Calu3 (cell line): ENCODE measurements at regions not wholly inside any gene's neighbourhood (a gene's known extent, or its start where the extent isn't known, plus 50 kb on each side); places are given as distances from the start of the nearest gene placed in this dataset.

Experiments used
- BruUV-seq: library from RNA; stranded (reverse); fragments of 400-500 nt; replicated peaks from 2 replicates; lab custom pipeline; 2021; lab: Mats Ljungman, UMichigan
- CTCF ChIA-PET: fragments of 300-600 bp; sonication (Branson Sonifier 250); formaldehyde crosslinking; loops from one replicate; lab custom pipeline; 2022; ENCODE audit warnings: antibody characterized with exemption; lab: Charles Lee
- DNase-seq: peaks from one replicate; pipeline ENCODE4 v3.0.0; 2022
- H3K27ac Mint-ChIP-seq: one replicate; pipeline ENCODE4 v1.8.0; 2022; ENCODE audit warnings: mixed read lengths; ENCODE audit not compliant: unreplicated experiment
- H3K27me3 Mint-ChIP-seq: one replicate; pipeline ENCODE4 v1.8.0; 2022; ENCODE audit warnings: mixed read lengths; ENCODE audit not compliant: unreplicated experiment
- H3K36me3 Mint-ChIP-seq: one replicate; pipeline ENCODE4 v1.8.0; 2022; ENCODE audit warnings: mild to moderate bottlenecking, moderate library complexity, mixed read lengths; ENCODE audit not compliant: insufficient read depth, unreplicated experiment
- H3K4me1 Mint-ChIP-seq: one replicate; pipeline ENCODE4 v1.8.0; 2022; ENCODE audit warnings: mild to moderate bottlenecking, low read depth, mixed read lengths; ENCODE audit not compliant: unreplicated experiment
- H3K4me3 Mint-ChIP-seq: one replicate; pipeline ENCODE4 v1.8.0; 2022; ENCODE audit warnings: mild to moderate bottlenecking, low read depth, moderate library complexity, mixed read lengths; ENCODE audit not compliant: unreplicated experiment
- H3K9me3 Mint-ChIP-seq: one replicate; pipeline ENCODE4 v1.8.0; 2022; ENCODE audit warnings: low read depth, mixed read lengths; ENCODE audit not compliant: unreplicated experiment
- intact Hi-C: fragments of 100-400 bp; cut with micrococcal nuclease; formaldehyde crosslinking; loops from one replicate; pipeline ENCODE4 v1.10.0; 2022; ENCODE audit not compliant: unreplicated experiment
- TF ChIP-seq, protein P1 (sequence below): fragments of 200-600 bp; IDR thresholded peaks from one replicate; pipeline ENCODE4 v1.8.0; 2022; ENCODE audit warnings: antibody characterized with exemption; ENCODE audit not compliant: unreplicated experiment

DNA sequence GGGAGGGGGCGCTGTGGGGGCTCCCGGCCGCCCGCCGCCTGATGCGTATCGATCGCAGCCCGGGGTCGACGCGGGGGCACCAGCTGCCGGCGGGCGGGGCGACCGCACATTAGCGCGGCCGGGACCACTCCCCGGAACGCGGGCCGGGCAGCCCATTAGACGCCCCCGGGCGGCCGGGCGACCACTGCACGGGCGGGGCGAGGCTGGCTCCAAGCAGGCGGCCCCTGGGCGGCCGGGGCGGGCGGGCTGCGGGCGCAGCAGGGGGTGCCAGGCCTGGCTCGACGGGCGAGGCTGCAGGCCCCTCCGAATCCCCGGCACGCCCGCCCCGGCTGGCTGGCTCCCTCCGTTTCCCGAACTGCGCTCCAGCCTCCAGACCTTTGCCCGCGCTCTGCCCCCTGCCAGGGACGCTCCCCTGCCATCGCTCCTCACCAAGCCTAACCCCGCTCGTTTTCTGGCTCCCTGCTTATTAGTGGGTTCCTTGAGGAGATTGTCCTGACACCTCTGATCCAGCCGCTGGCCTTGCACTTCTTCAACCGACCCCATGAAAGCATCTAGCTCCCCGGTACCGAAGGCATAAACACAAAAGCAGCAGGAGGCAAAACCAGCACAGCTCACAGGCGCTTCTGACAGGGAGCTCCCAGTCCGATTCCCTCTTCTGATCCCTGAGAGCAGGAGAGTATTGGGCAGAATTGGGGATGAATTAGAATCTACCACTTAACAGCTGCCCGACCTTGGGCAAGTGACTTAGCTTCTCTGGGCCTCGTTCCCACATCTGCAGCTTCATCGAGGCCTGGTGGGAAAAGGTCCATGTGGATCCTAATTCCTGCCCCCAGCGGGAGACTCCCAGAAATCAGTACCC, 92.6 kb upstream of the CASZ1 start:
- TF ChIP-seq, protein P1, sequence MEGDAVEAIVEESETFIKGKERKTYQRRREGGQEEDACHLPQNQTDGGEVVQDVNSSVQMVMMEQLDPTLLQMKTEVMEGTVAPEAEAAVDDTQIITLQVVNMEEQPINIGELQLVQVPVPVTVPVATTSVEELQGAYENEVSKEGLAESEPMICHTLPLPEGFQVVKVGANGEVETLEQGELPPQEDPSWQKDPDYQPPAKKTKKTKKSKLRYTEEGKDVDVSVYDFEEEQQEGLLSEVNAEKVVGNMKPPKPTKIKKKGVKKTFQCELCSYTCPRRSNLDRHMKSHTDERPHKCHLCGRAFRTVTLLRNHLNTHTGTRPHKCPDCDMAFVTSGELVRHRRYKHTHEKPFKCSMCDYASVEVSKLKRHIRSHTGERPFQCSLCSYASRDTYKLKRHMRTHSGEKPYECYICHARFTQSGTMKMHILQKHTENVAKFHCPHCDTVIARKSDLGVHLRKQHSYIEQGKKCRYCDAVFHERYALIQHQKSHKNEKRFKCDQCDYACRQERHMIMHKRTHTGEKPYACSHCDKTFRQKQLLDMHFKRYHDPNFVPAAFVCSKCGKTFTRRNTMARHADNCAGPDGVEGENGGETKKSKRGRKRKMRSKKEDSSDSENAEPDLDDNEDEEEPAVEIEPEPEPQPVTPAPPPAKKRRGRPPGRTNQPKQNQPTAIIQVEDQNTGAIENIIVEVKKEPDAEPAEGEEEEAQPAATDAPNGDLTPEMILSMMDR, result no peak
- no TSS peak for BruUV-seq
- intact Hi-C loops, result no loop called here
- Mint-ChIP-seq H3K36me3 (peaks cover 5% of the 10 kb centered on the region), H3K9me3 (no peaks in the 10 kb centered on the region), H3K4me3 (peak overlapping the region; percentile 65), H3K27ac (no peak overlapping the region), H3K4me1 (peaks cover 27% of the 10 kb centered on the region), H3K27me3 (peaks cover 22% of the 10 kb centered on the region)
- CTCF ChIA-PET, result no interaction called here
- DNase-seq, result no peak

DNA sequence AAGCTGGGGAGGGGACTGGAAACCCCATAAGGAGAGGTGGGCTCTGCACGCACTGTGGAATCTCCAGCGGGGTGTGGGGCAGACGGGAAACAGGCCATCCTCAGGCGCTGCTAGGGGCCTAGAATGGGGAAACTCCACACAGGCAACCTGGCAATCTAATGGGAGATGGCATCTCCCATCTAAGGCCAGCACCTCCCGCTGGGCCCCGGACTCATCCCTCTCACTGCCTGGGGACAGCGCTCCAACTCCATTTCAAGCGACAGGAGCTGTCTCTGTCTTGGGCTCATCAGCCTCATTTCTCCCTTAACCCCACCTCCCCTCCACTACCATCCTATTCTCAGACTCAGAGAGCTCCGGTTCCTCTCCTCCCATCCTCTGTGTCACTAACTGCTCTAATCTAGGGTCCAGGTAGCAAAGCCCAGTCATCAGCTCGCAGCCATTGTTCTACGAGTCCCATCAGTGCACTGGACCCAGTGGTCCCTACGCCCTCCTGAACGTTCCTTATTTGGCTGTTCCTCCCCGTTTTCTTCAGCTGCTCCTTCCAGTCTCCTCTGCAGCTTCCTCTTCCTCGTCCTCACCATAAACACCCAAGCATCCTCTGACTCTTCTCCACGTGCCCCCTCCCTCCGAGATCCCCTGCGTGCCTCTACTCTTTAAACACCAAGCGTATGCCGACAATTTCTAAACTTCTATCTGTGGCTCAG, 93.4 kb upstream of the CASZ1 start:
- H3K4me3 Mint-ChIP-seq, result peak overlapping the region; percentile 65
- H3K27ac Mint-ChIP-seq, result no peak overlapping the region
- BruUV-seq, result no TSS peak
- H3K36me3 Mint-ChIP-seq, result peaks cover 5% of the 10 kb centered on the region
- peaks cover 27% of the 10 kb centered on the region for H3K4me1 Mint-ChIP-seq
- CTCF ChIA-PET, result interaction anchor here (0.6 kb wide), 1 partner anchor 540 kb away, joined by 3 read pairs; no protein-coding TSS in a partner anchor
- peaks cover 22% of the 10 kb centered on the region for H3K27me3 Mint-ChIP-seq
- H3K9me3 Mint-ChIP-seq, result no peaks in the 10 kb centered on the region
- intact Hi-C loops, result no loop called here
- TF ChIP-seq, protein P1, result no peak
- DNase-seq, result no peak

DNA sequence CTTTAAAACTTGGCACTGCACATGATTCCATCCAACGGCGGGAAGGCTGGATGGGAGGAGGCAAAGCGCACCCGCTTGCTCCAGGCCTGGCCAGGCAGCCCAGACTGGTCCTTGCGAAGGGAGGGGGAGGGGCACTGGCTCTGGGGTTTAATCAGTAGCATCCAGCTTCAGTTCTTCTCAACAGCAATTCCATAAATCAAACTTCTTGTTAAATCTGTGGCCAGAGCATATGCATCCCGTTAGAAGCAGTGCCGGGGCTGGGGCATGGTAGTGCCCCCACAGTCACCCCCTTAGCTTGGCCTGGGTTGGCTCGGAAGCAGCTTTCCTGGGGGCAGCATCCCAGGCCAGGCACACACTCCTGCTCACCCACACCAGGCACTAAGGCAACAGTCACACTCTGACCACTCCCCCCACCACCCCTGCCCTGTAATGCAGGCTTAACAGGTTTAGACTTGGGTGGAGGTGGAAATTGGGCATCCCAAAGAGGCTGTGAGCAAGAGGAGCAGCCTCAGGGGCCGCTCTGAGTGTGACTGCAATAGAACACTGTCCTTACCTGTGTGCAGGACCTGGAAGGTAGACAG, 94.1 kb upstream of the CASZ1 start:
- intact Hi-C loops, result no loop called here
- peak overlapping the region; percentile 65 for H3K4me3 Mint-ChIP-seq
- no peak overlapping the region for H3K27ac Mint-ChIP-seq
- H3K4me1 Mint-ChIP-seq, result peaks cover 27% of the 10 kb centered on the region
- peaks cover 22% of the 10 kb centered on the region for H3K27me3 Mint-ChIP-seq
- TF ChIP-seq, protein P1, result no peak
- peaks cover 5% of the 10 kb centered on the region for H3K36me3 Mint-ChIP-seq
- peak; percentile 36 for DNase-seq
- no peaks in the 10 kb centered on the region for H3K9me3 Mint-ChIP-seq
- no TSS peak for BruUV-seq
- CTCF ChIA-PET, result interaction anchor here (0.6 kb wide), 1 partner anchor 541 kb away, joined by 3 read pairs; no protein-coding TSS in a partner anchor

DNA sequence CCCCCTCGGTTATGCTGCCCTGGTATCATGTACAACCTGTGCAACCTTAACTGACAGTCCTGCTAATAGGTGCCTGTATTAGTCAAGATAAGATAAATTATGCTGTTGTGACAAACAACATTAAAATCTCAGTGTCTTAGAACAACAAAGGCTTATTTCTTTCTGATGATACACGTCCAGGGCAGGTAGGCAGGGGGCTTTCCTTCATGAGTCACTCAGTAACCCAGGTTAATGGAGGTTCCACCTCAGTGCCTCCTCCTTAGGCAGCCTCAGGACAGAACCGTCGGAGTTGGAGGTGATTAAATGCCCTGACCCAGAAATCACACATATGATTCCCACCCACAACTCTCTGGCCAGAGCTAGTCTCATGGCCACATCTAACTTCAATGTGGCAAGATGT, 94.6 kb upstream of the CASZ1 start:
- TF ChIP-seq, protein P1, result no peak
- Mint-ChIP-seq H3K9me3 (no peaks in the 10 kb centered on the region), H3K27me3 (peaks cover 22% of the 10 kb centered on the region), H3K4me3 (no peak overlapping the region), H3K27ac (no peak overlapping the region), H3K4me1 (peaks cover 27% of the 10 kb centered on the region), H3K36me3 (peaks cover 5% of the 10 kb centered on the region)
- BruUV-seq, result no TSS peak
- DNase-seq, result no peak
- CTCF ChIA-PET, result no interaction called here
- intact Hi-C loops, result no loop called here
